H9 (cell line): ENCODE measurements at regions not wholly inside any gene's neighbourhood (a gene's known extent, or its start where the extent isn't known, plus 50 kb on each side); places are given as distances from the start of the nearest gene placed in this dataset.

ENCODE experiments used
- DNase-seq: peaks from one replicate; pipeline ENCODE4 v3.0.0-alpha.2; 2017
- H2AFZ ChIP-seq: one replicate; pipeline ENCODE4 v1.6.1; 2013; ENCODE audit warnings: mild to moderate bottlenecking, low read length, control low read depth, moderate library complexity
- H2AK5ac ChIP-seq: 2 replicates; pipeline ENCODE4 v1.6.1; 2013; ENCODE audit warnings: low read length, control low read depth, mixed read lengths; ENCODE audit not compliant: insufficient read length
- H2BK120ac ChIP-seq: one replicate; pipeline ENCODE4 v1.6.1; 2013; ENCODE audit warnings: low read depth, mild to moderate bottlenecking, low read length, control low read depth, inconsistent platforms; ENCODE audit not compliant: poor library complexity, severe bottlenecking
- H2BK12ac ChIP-seq: 2 replicates; pipeline ENCODE4 v1.6.1; 2013; ENCODE audit warnings: low read length, control low read depth, mixed read lengths, low read depth; ENCODE audit not compliant: insufficient read length
- H2BK15ac ChIP-seq: 2 replicates; pipeline ENCODE4 v1.6.1; 2013; ENCODE audit warnings: low read depth, low read length, control low read depth
- H2BK20ac ChIP-seq: one replicate; pipeline ENCODE4 v1.6.1; 2013; ENCODE audit warnings: low read depth, mild to moderate bottlenecking, low read length, control low read depth, inconsistent platforms; ENCODE audit not compliant: poor library complexity, severe bottlenecking
- H2BK5ac ChIP-seq: 2 replicates; pipeline ENCODE4 v1.6.1; 2013; ENCODE audit warnings: low read length, control low read depth, mixed read lengths; ENCODE audit not compliant: insufficient read length
- H3K14ac ChIP-seq: 2 replicates; pipeline ENCODE4 v1.6.1; 2013; ENCODE audit warnings: low read length, control low read depth; ENCODE audit not compliant: insufficient read depth
- H3K18ac ChIP-seq: 2 replicates; pipeline ENCODE4 v1.6.1; 2013; ENCODE audit warnings: low read depth, mild to moderate bottlenecking, mixed read lengths, low read length, control low read depth; ENCODE audit not compliant: insufficient read length
- H3K23ac ChIP-seq: 2 replicates; pipeline ENCODE4 v1.6.1; 2013; ENCODE audit warnings: low read length, control low read depth, mixed read lengths, low read depth; ENCODE audit not compliant: insufficient read length
- H3K23me2 ChIP-seq: 2 replicates; pipeline ENCODE4 v1.6.1; 2013; ENCODE audit warnings: low read depth, mild to moderate bottlenecking, mixed read lengths, low read length, control low read depth; ENCODE audit not compliant: insufficient read length, poor library complexity, severe bottlenecking
- H3K27ac ChIP-seq: 2 replicates; pipeline ENCODE4 v1.5.1; 2013; ENCODE audit warnings: low read length, control low read depth, mixed read lengths, low read depth; ENCODE audit not compliant: insufficient read length
- H3K27me3 ChIP-seq: 2 replicates; pipeline ENCODE4 v1.6.1; 2013; ENCODE audit warnings: low read length, control low read depth, inconsistent platforms; ENCODE audit not compliant: insufficient read depth
- H3K4ac ChIP-seq: 2 replicates; pipeline ENCODE4 v1.6.1; 2013; ENCODE audit warnings: low read depth, mild to moderate bottlenecking, control low read depth, inconsistent platforms, low read length, moderate library complexity
- H3K4me1 ChIP-seq: 2 replicates; pipeline ENCODE4 v1.6.1; 2013; ENCODE audit warnings: low read length, control low read depth, inconsistent platforms; ENCODE audit not compliant: insufficient read depth
- H3K4me2 ChIP-seq: 2 replicates; pipeline ENCODE4 v1.6.1; 2013; ENCODE audit warnings: low read length, control low read depth, mixed read lengths; ENCODE audit not compliant: insufficient read length, insufficient read depth
- H3K56ac ChIP-seq: 2 replicates; pipeline ENCODE4 v1.6.1; 2013; ENCODE audit warnings: low read depth, mild to moderate bottlenecking, mixed read lengths, low read length, control low read depth; ENCODE audit not compliant: insufficient read length
- H3K79me1 ChIP-seq: 2 replicates; pipeline ENCODE4 v1.6.1; 2013; ENCODE audit warnings: low read depth, mild to moderate bottlenecking, moderate library complexity, low read length, control low read depth, inconsistent platforms; ENCODE audit not compliant: insufficient read depth, poor library complexity, severe bottlenecking
- H3K79me2 ChIP-seq: 2 replicates; pipeline ENCODE4 v1.6.1; 2013; ENCODE audit warnings: low read length, control low read depth, inconsistent platforms; ENCODE audit not compliant: insufficient read depth
- H3K9ac ChIP-seq: 2 replicates; pipeline ENCODE4 v1.6.1; 2013; ENCODE audit warnings: low read length, control low read depth, mixed read lengths; ENCODE audit not compliant: insufficient read length; ENCODE audit errors: extremely low read depth
- H3K9me3 ChIP-seq: one replicate; pipeline ENCODE4 v1.6.1; 2013; ENCODE audit warnings: low read depth, low read length, inconsistent platforms; ENCODE audit not compliant: control insufficient read depth
- H3T11ph ChIP-seq: one replicate; pipeline ENCODE4 v1.6.1; 2013; ENCODE audit warnings: mild to moderate bottlenecking, low read length, control low read depth, inconsistent platforms
- H4K20me1 ChIP-seq: one replicate; pipeline ENCODE4 v1.6.1; 2013; ENCODE audit not compliant: control insufficient read depth, insufficient read length, insufficient read depth
- H4K5ac ChIP-seq: 2 replicates; pipeline ENCODE4 v1.6.1; 2013; ENCODE audit warnings: low read depth, mild to moderate bottlenecking, mixed read lengths, low read length, control low read depth; ENCODE audit not compliant: insufficient read length
- H4K8ac ChIP-seq: replicated peaks from 2 replicates; pipeline ENCODE4 v1.6.1; 2013; ENCODE audit warnings: low read length, control low read depth, mixed read lengths, low read depth; ENCODE audit not compliant: insufficient read length
- H4K91ac ChIP-seq: 2 replicates; pipeline ENCODE4 v1.6.1; 2013; ENCODE audit warnings: low read depth, mild to moderate bottlenecking, moderate library complexity, mixed read lengths, low read length, control low read depth; ENCODE audit not compliant: insufficient read length
- H3K27ac Mint-ChIP-seq, 3 experiments: 2 replicates in 2 of 3; 3 replicates in 1 of 3; pipeline ENCODE4 v1.8.0; 2020 to 2021; ENCODE audit warnings: mixed read lengths in 3 of 3, mild to moderate bottlenecking in 1 of 3, moderate library complexity in 1 of 3
- H3K27me3 Mint-ChIP-seq: 2 replicates; pipeline ENCODE4 v1.8.0; 2021; ENCODE audit warnings: low read depth, mild to moderate bottlenecking, moderate library complexity, mixed read lengths
- H3K36me3 Mint-ChIP-seq, 3 experiments: 2 replicates in 2 of 3; 3 replicates in 1 of 3; pipeline ENCODE4 v1.8.0; 2020 to 2021; ENCODE audit warnings: low read depth in 3 of 3, mixed read lengths in 3 of 3; ENCODE audit not compliant: insufficient read depth in 1 of 3
- H3K4me1 Mint-ChIP-seq, 2 experiments: 2 replicates each; pipeline ENCODE4 v1.8.0; 2020; ENCODE audit warnings: mixed read lengths in 2 of 2
- H3K4me3 Mint-ChIP-seq, 2 experiments: 2 replicates in 1 of 2; 3 replicates in 1 of 2; pipeline ENCODE4 v1.8.0; 2020 to 2021; ENCODE audit warnings: mild to moderate bottlenecking in 2 of 2, mixed read lengths in 2 of 2, moderate library complexity in 1 of 2
- H3K9me3 Mint-ChIP-seq, 2 experiments: 2 replicates in 1 of 2; 3 replicates in 1 of 2; pipeline ENCODE4 v1.8.0; 2020; ENCODE audit warnings: mild to moderate bottlenecking in 2 of 2, mixed read lengths in 2 of 2, moderate library complexity in 1 of 2
- WGBS: extraction: QIAGEN DNeasy Blood & Tissue Kit; methylation state at CpG from one replicate; pipeline ENCODE4 v1.1.7; 2013; ENCODE audit warnings: missing lambda C conversion rate, low lambda C conversion rate, mixed read lengths; ENCODE audit not compliant: insufficient read length; ENCODE audit errors: extremely low coverage; 5-methylcytosine and 5-hydroxymethylcytosine counted together
- TF ChIP-seq, protein P1 (sequence below): fragments of 200-600 bp; sonication (generic); conservative IDR thresholded peaks from 3 replicates; pipeline ENCODE4 v1.8.0; 2021; ENCODE audit warnings: antibody characterized with exemption, mild to moderate bottlenecking

DNA sequence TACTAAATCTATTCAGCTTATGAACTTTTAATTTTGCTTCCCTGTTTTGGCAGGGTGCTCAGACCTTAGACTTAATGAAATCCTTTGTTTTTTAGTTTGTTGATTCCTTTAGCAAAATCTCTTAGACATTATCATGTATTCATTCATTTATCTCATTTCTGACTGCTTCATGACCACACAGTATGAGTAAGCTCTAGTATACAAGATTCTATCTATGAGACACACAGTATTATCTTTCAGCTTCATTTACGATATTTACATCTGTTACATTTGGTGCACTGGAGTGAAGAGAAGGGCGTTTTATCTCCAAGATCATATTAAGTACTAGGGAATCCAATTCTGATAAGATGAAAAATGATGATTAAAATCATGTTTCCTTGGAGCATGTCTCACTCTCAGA is 448.1 kb upstream of the CA10 start:
- no peaks in the 10 kb centered on the region for H4K20me1 ChIP-seq
- DNase-seq, result no peak
- no peak overlapping the region for H2BK120ac ChIP-seq
- H3K56ac ChIP-seq, result no peak overlapping the region
- H3K27ac ChIP-seq, result no peak overlapping the region
- Mint-ChIP-seq H3K27me3 (no peaks in the 10 kb centered on the region), H3K27ac (no peak overlapping the region), H3K36me3 (no peaks in the 10 kb centered on the region), H3K4me3 (no peak overlapping the region), H3K4me1 (peaks cover 1 to 2% of the 10 kb centered on the region in 2 experiments; a peak in 3 of 4 replicates), H3K9me3 (no peaks in the 10 kb centered on the region)
- H3K23me2 ChIP-seq, result no peaks in the 10 kb centered on the region
- no peaks in the 10 kb centered on the region for H3K79me1 ChIP-seq
- H3K4me2 ChIP-seq, result no peak overlapping the region
- no peak overlapping the region for H4K8ac ChIP-seq
- no peak overlapping the region for H3T11ph ChIP-seq
- no peak overlapping the region for H3K4ac ChIP-seq
- no peak overlapping the region for H3K23ac ChIP-seq
- no peak overlapping the region for H2BK15ac ChIP-seq
- no peaks in the 10 kb centered on the region for H3K79me2 ChIP-seq
- no peak overlapping the region for H3K9ac ChIP-seq
- TF ChIP-seq, protein P1, sequence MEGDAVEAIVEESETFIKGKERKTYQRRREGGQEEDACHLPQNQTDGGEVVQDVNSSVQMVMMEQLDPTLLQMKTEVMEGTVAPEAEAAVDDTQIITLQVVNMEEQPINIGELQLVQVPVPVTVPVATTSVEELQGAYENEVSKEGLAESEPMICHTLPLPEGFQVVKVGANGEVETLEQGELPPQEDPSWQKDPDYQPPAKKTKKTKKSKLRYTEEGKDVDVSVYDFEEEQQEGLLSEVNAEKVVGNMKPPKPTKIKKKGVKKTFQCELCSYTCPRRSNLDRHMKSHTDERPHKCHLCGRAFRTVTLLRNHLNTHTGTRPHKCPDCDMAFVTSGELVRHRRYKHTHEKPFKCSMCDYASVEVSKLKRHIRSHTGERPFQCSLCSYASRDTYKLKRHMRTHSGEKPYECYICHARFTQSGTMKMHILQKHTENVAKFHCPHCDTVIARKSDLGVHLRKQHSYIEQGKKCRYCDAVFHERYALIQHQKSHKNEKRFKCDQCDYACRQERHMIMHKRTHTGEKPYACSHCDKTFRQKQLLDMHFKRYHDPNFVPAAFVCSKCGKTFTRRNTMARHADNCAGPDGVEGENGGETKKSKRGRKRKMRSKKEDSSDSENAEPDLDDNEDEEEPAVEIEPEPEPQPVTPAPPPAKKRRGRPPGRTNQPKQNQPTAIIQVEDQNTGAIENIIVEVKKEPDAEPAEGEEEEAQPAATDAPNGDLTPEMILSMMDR, result no peak
- H4K5ac ChIP-seq, result no peak overlapping the region
- no peak overlapping the region for H2BK20ac ChIP-seq
- H3K18ac ChIP-seq, result no peak overlapping the region
- WGBS, result no CpG with 5 or more reads among the region's 2 CpGs
- no peak overlapping the region for H2BK5ac ChIP-seq
- no peak overlapping the region for H2AK5ac ChIP-seq
- H3K9me3 ChIP-seq, result no peaks in the 10 kb centered on the region
- H3K14ac ChIP-seq, result no peak overlapping the region
- H2BK12ac ChIP-seq, result no peak overlapping the region
- no peak overlapping the region for H2AFZ ChIP-seq
- H3K27me3 ChIP-seq, result no peaks in the 10 kb centered on the region
- no peaks in the 10 kb centered on the region; the same call in 1 of the 2 replicates for H3K4me1 ChIP-seq
- no peak overlapping the region for H4K91ac ChIP-seq
